GM12878 (cell line): ENCODE measurements at regions not wholly inside any gene's neighbourhood (a gene's known extent, or its start where the extent isn't known, plus 50 kb on each side); places are given as distances from the start of the nearest gene placed in this dataset.

Source experiments
- ATAC-seq: fragments of 200-7000 bp; cut with Tn5 transposase; 3 replicates; pipeline ENCODE4 v1.9.1; 2020; ENCODE audit warnings: mild to moderate bottlenecking, moderate library complexity
- BruUV-seq: library from RNA; stranded (reverse); fragments of 400-500 nt; replicated peaks from 2 replicates; lab custom pipeline; 2021; lab: Mats Ljungman, UMichigan
- CTCF ChIA-PET: fragments of 300-600 bp; sonication (Branson Sonifier 250); formaldehyde crosslinking; extraction: SDS; loops from one replicate; lab custom pipeline; 2021; ENCODE audit warnings: inconsistent platforms; lab: Yijun Ruan, JAX
- POLR2A ChIA-PET: fragments of 350-600 bp; formaldehyde crosslinking; extraction: SDS; loops from one replicate; lab custom pipeline; 2021; ENCODE audit warnings: inconsistent platforms; lab: Charles Lee
- RAD21 ChIA-PET: fragments of 300-600 bp; sonication (Branson Sonifier 250); formaldehyde crosslinking; loops from one replicate; lab custom pipeline; 2023; ENCODE audit warnings: antibody characterized with exemption; ENCODE audit not compliant: unreplicated experiment; lab: Charles Lee
- SMC1A ChIA-PET: fragments of 300-600 bp; sonication (Branson Sonifier 250); formaldehyde crosslinking; loops from one replicate; lab custom pipeline; 2023; ENCODE audit not compliant: unreplicated experiment, uncharacterized antibody; lab: Charles Lee
- DNase-seq: peaks from one replicate; pipeline ENCODE4 v3.0.0-alpha.2; 2011; ENCODE audit warnings: low read depth, low spot score
- FAIRE-seq: peaks from 3 replicates; lab custom pipeline; 2011; peaks lifted over from hg19 to GRCh38; lab: Jason Lieb, UNC
- H2AFZ ChIP-seq: 2 replicates; pipeline ENCODE4 v1.6.0; 2011; ENCODE audit warnings: low read depth, low read length, control low read depth; ENCODE audit not compliant: control insufficient read depth
- H3K27ac ChIP-seq: 2 replicates; pipeline ENCODE4 v1.5.1; 2011; ENCODE audit warnings: control low read depth; ENCODE audit not compliant: control insufficient read depth, insufficient read depth
- H3K27me3 ChIP-seq, 2 experiments: replicated peaks in 1 of 2; 2 replicates each; pipeline versions ENCODE4 v1.6.0 to v1.6.1; 2011; ENCODE audit warnings: low read length in 1 of 2; ENCODE audit not compliant: control insufficient read depth in 2 of 2, insufficient read depth in 2 of 2
- H3K36me3 ChIP-seq, 2 experiments: 2 replicates each; pipeline ENCODE4 v1.5.1; 2011; ENCODE audit warnings: low read length in 1 of 2; ENCODE audit not compliant: control insufficient read depth in 2 of 2, insufficient read depth in 2 of 2
- H3K4me1 ChIP-seq: 2 replicates; pipeline ENCODE4 v1.6.1; 2011; ENCODE audit warnings: mild to moderate bottlenecking, low read length, moderate library complexity, mixed read lengths; ENCODE audit not compliant: control insufficient read depth, insufficient read depth
- H3K4me2 ChIP-seq: 2 replicates; pipeline ENCODE4 v1.6.0; 2011; ENCODE audit warnings: control low read depth; ENCODE audit not compliant: control insufficient read depth, insufficient read depth
- H3K4me3 ChIP-seq: fragments of 200-600 bp; sonication (generic); 2 replicates; pipeline ENCODE4 v1.5.1; 2016
- H3K79me2 ChIP-seq: 2 replicates; pipeline ENCODE4 v1.6.0; 2011; ENCODE audit warnings: low read length; ENCODE audit not compliant: control insufficient read depth, insufficient read depth
- H3K9ac ChIP-seq: 2 replicates; pipeline ENCODE4 v1.8.0; 2011; ENCODE audit warnings: low read length, control low read depth, mixed read lengths; ENCODE audit not compliant: control insufficient read depth, insufficient read depth
- H3K9me3 ChIP-seq: replicated peaks from 3 replicates; pipeline ENCODE4 v1.5.1; 2011; ENCODE audit warnings: mild to moderate bottlenecking, low read length; ENCODE audit not compliant: control insufficient read depth, insufficient read depth
- H4K20me1 ChIP-seq: 2 replicates; pipeline ENCODE4 v1.6.0; 2011; ENCODE audit not compliant: control insufficient read depth, insufficient read depth
- EP300 ChIP-seq, 2 experiments: fragments of 150-350 bp in 1 of 2; IDR thresholded peaks; 2 replicates each; pipeline ENCODE4 v1.6.1; 2011 to 2012; ENCODE audit warnings: low read depth in 2 of 2, low read length in 2 of 2, borderline replicate concordance in 1 of 2, improper control_type of control experiment in 1 of 2, inconsistent platforms in 1 of 2; ENCODE audit not compliant: control insufficient read depth in 1 of 2
- MXI1 ChIP-seq: fragments of 150-350 bp; IDR thresholded peaks from 2 replicates; pipeline ENCODE4 v1.6.1; 2011; ENCODE audit warnings: low read depth, mild to moderate bottlenecking, inconsistent platforms, low read length, improper control_type of control experiment
- RCOR1 ChIP-seq: conservative IDR thresholded peaks from 2 replicates; pipeline ENCODE4 v1.6.1; 2012; ENCODE audit warnings: low read depth, low read length, improper control_type of control experiment
- TBL1XR1 ChIP-seq: IDR thresholded peaks from 2 replicates; pipeline ENCODE4 v1.6.1; 2012; ENCODE audit warnings: low read depth, low read length, improper control_type of control experiment
- TCF7 ChIP-seq: IDR thresholded peaks from 2 replicates; pipeline ENCODE4 v1.6.1; 2014; ENCODE audit warnings: antibody characterized with exemption, borderline replicate concordance
- WRNIP1 ChIP-seq: IDR thresholded peaks from 2 replicates; pipeline ENCODE4 v1.6.1; 2011; ENCODE audit warnings: low read depth, low read length, improper control_type of control experiment, borderline replicate concordance
- WGBS: methylation state at CpG from one replicate; pipeline ENCODE4 v1.1.6; 2016; ENCODE audit warnings: low lambda C conversion rate; ENCODE audit not compliant: insufficient replicate concordance, insufficient coverage; ENCODE audit errors: missing lambda C conversion rate; 5-methylcytosine and 5-hydroxymethylcytosine counted together
- in situ Hi-C: fragments of 300-500 bp; cut with MboI; formaldehyde crosslinking; loops from 9 replicates; pipeline ENCODE4 v1.14.3; 2018; ENCODE audit warnings: mixed read lengths
- intact Hi-C: fragments of 100-400 bp; cut with micrococcal nuclease; formaldehyde crosslinking; loops from one replicate; pipeline ENCODE4 v1.14.2; 2022; ENCODE audit not compliant: unreplicated experiment
- TF ChIP-seq, protein P1 (sequence below): IDR thresholded peaks from 2 replicates; pipeline ENCODE4 v1.6.1; 2011; ENCODE audit warnings: low read depth, low read length, improper control_type of control experiment, borderline replicate concordance
- TF ChIP-seq, protein P2 (sequence below): fragments of 450-650 bp; IDR thresholded peaks from 2 replicates; pipeline ENCODE4 v1.6.1; 2017; ENCODE audit warnings: low read depth, mild to moderate bottlenecking, moderate library complexity
- TF ChIP-seq, protein P3 (sequence below): fragments of 450-650 bp; IDR thresholded peaks from 2 replicates; pipeline ENCODE4 v1.6.1; 2016; ENCODE audit warnings: mild to moderate bottlenecking
- TF ChIP-seq, protein P4 (sequence below): fragments of 450-650 bp; conservative IDR thresholded peaks from 2 replicates; pipeline ENCODE4 v1.6.1; 2017; ENCODE audit warnings: mild to moderate bottlenecking, moderate library complexity
- TF ChIP-seq, protein P5 (sequence below): fragments of 450-650 bp; IDR thresholded peaks from 2 replicates; pipeline ENCODE4 v1.6.1; 2018; ENCODE audit warnings: mild to moderate bottlenecking, low read depth, moderate library complexity; ENCODE audit not compliant: partially characterized antibody

DNA sequence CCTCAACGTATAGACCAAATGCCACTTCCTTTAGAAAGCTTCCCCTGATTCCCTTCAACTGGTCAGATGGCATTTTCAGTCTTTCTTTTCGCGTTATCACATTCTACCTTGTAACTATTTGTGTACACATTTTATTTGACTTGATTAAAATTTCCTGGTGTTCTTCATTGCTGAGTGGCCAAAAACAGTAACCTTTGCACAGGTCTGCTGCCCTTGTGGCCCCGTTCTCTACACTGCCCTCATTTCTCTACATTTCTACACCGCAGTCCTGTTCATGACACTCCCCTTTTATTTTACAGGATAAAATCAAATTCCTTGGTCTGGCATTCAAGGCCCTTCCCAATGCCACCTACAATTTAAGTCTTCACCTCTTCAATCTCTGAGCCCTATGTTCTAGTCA lies 334.2 kb upstream of the SLC30A5 start:
- Histone ChIP-seq H2AFZ (no peak overlapping the region), H4K20me1 (no peaks in the 10 kb centered on the region), H3K9ac (no peak overlapping the region), H3K4me2 (no peak overlapping the region), H3K4me1 (no peaks in the 10 kb centered on the region), H3K4me3 (no peak overlapping the region), H3K27me3 (no peaks in the 10 kb centered on the region; a peak in 1 of 4 replicates), H3K9me3 (no peaks in the 10 kb centered on the region), H3K79me2 (no peaks in the 10 kb centered on the region), H3K27ac (no peak overlapping the region), H3K36me3 (no peaks in the 10 kb centered on the region)
- intact Hi-C loops (no loop called here), in situ Hi-C loops (no loop called here)
- ChIA-PET CTCF (no interaction called here), SMC1A (no interaction called here), POLR2A (no interaction called here), RAD21 (no interaction called here)
- no peak for FAIRE-seq
- BruUV-seq = no TSS peak
- DNase-seq = no peak
- 40% methylated on average over 5 of the region's 5 CpGs for WGBS
- no peak for ATAC-seq
- TF ChIP-seq, protein P1, sequence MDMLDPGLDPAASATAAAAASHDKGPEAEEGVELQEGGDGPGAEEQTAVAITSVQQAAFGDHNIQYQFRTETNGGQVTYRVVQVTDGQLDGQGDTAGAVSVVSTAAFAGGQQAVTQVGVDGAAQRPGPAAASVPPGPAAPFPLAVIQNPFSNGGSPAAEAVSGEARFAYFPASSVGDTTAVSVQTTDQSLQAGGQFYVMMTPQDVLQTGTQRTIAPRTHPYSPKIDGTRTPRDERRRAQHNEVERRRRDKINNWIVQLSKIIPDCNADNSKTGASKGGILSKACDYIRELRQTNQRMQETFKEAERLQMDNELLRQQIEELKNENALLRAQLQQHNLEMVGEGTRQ = no peak
- TF ChIP-seq MXI1 (no peak), TBL1XR1 (no peak), RCOR1 (no peak), TCF7 (no peak), WRNIP1 (no peak), EP300 (IDR thresholded peaks at IDR 0.05; ENCODE audit: borderline replicate concordance in 1 of 2, control insufficient read depth in 1 of 2, low read depth in 2 of 2, low read length in 2 of 2) (no peak)
- TF ChIP-seq, protein P2, sequence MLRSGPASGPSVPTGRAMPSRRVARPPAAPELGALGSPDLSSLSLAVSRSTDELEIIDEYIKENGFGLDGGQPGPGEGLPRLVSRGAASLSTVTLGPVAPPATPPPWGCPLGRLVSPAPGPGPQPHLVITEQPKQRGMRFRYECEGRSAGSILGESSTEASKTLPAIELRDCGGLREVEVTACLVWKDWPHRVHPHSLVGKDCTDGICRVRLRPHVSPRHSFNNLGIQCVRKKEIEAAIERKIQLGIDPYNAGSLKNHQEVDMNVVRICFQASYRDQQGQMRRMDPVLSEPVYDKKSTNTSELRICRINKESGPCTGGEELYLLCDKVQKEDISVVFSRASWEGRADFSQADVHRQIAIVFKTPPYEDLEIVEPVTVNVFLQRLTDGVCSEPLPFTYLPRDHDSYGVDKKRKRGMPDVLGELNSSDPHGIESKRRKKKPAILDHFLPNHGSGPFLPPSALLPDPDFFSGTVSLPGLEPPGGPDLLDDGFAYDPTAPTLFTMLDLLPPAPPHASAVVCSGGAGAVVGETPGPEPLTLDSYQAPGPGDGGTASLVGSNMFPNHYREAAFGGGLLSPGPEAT = no peak
- TF ChIP-seq, protein P3, sequence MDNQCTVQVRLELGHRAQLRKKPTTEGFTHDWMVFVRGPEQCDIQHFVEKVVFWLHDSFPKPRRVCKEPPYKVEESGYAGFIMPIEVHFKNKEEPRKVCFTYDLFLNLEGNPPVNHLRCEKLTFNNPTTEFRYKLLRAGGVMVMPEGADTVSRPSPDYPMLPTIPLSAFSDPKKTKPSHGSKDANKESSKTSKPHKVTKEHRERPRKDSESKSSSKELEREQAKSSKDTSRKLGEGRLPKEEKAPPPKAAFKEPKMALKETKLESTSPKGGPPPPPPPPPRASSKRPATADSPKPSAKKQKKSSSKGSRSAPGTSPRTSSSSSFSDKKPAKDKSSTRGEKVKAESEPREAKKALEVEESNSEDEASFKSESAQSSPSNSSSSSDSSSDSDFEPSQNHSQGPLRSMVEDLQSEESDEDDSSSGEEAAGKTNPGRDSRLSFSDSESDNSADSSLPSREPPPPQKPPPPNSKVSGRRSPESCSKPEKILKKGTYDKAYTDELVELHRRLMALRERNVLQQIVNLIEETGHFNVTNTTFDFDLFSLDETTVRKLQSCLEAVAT = no peak
- TF ChIP-seq, protein P4, sequence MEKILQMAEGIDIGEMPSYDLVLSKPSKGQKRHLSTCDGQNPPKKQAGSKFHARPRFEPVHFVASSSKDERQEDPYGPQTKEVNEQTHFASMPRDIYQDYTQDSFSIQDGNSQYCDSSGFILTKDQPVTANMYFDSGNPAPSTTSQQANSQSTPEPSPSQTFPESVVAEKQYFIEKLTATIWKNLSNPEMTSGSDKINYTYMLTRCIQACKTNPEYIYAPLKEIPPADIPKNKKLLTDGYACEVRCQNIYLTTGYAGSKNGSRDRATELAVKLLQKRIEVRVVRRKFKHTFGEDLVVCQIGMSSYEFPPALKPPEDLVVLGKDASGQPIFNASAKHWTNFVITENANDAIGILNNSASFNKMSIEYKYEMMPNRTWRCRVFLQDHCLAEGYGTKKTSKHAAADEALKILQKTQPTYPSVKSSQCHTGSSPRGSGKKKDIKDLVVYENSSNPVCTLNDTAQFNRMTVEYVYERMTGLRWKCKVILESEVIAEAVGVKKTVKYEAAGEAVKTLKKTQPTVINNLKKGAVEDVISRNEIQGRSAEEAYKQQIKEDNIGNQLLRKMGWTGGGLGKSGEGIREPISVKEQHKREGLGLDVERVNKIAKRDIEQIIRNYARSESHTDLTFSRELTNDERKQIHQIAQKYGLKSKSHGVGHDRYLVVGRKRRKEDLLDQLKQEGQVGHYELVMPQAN = no peak
- TF ChIP-seq, protein P5, sequence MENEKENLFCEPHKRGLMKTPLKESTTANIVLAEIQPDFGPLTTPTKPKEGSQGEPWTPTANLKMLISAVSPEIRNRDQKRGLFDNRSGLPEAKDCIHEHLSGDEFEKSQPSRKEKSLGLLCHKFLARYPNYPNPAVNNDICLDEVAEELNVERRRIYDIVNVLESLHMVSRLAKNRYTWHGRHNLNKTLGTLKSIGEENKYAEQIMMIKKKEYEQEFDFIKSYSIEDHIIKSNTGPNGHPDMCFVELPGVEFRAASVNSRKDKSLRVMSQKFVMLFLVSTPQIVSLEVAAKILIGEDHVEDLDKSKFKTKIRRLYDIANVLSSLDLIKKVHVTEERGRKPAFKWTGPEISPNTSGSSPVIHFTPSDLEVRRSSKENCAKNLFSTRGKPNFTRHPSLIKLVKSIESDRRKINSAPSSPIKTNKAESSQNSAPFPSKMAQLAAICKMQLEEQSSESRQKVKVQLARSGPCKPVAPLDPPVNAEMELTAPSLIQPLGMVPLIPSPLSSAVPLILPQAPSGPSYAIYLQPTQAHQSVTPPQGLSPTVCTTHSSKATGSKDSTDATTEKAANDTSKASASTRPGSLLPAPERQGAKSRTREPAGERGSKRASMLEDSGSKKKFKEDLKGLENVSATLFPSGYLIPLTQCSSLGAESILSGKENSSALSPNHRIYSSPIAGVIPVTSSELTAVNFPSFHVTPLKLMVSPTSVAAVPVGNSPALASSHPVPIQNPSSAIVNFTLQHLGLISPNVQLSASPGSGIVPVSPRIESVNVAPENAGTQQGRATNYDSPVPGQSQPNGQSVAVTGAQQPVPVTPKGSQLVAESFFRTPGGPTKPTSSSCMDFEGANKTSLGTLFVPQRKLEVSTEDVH = no peak
